Stomach (tissue), 8 donors: ENCODE measurements at regions not wholly inside any gene's neighbourhood (a gene's known extent, or its start where the extent isn't known, plus 50 kb on each side); places are given as distances from the start of the nearest gene placed in this dataset.

ENCODE experiments used
- DNase-seq, 2 donors: peaks; one replicate each; pipeline versions ENCODE4 v3.0.0 to v3.0.0-alpha.2; 2013 to 2019
- H3K27ac ChIP-seq, 5 donors: fragments of 200-600 bp in 4 of 5; sonication (generic) in 4 of 5; one replicate each; pipeline ENCODE4 v1.5.1; 2013 to 2019; ENCODE audit warnings: mild to moderate bottlenecking in 1 of 5, moderate library complexity in 1 of 5
- H3K27me3 ChIP-seq, 3 donors: fragments of 200-600 bp; sonication (generic); one replicate each; pipeline ENCODE4 v1.5.1; 2017 to 2019; ENCODE audit warnings: mixed run types in 1 of 3
- H3K36me3 ChIP-seq, 4 donors: fragments of 200-600 bp; sonication (generic); 1 replicate in 3 of 4; 2 replicates in 1 of 4; pipeline ENCODE4 v1.5.1; 2016 to 2019
- H3K4me1 ChIP-seq, 4 donors: fragments of 200-600 bp; sonication (generic); one replicate each; pipeline ENCODE4 v1.5.1; 2016 to 2019
- H3K4me3 ChIP-seq, 4 donors: fragments of 200-600 bp; sonication (generic) in 3 of 4; one replicate each; pipeline ENCODE4 v1.5.1; 2016 to 2019; ENCODE audit warnings: mild to moderate bottlenecking in 1 of 4
- H3K9me3 ChIP-seq, 4 donors: fragments of 200-600 bp; sonication (generic); one replicate each; pipeline ENCODE4 v1.5.1; 2016 to 2019
- EP300 ChIP-seq: sonication (generic); formaldehyde crosslinking; IDR thresholded peaks from one replicate; pipeline ENCODE4 v1.6.1; 2017; ENCODE audit warnings: antibody characterized with exemption
- POLR2A ChIP-seq, 4 donors: fragments of 450-650 bp; IDR thresholded peaks; one replicate each; pipeline ENCODE4 v1.6.1; 2016; ENCODE audit warnings: antibody characterized with exemption in 4 of 4, control low read depth in 2 of 4, mild to moderate bottlenecking in 1 of 4, moderate library complexity in 1 of 4
- POLR2AphosphoS5 ChIP-seq, 3 donors: sonication (generic); formaldehyde crosslinking; IDR thresholded peaks; one replicate each; pipeline ENCODE4 v1.6.1; 2016; ENCODE audit warnings: antibody characterized with exemption in 3 of 3
- WGBS, 5 donors: extraction: QIAGEN DNeasy Blood & Tissue Kit in 3 of 5; methylation state at CpG; one replicate each; pipeline versions ENCODE4 v1.1.5 to v1.1.7; 2013 to 2018; 5-methylcytosine and 5-hydroxymethylcytosine counted together
- intact Hi-C: fragments of 100-400 bp; cut with DNase I; formaldehyde crosslinking; loops from one replicate; pipeline ENCODE4 v1.15.1; 2023; ENCODE audit warnings: low total_unique reads
- TF ChIP-seq, protein P1 (sequence below), 7 experiments: fragments of 450-650 bp in 4 of 7; fragments of 200-600 bp in 3 of 7; sonication (generic) in 3 of 7; IDR thresholded peaks; one replicate each; pipeline ENCODE4 v1.5.1; 2016 to 2019; ENCODE audit warnings: antibody characterized with exemption in 7 of 7, control low read depth in 2 of 7, mild to moderate bottlenecking in 1 of 7
- donor health status: healthy with polysubstance abuse.
- donor health status: Bipolar disorder and iron deficiency.
- donor health status: healthy.

- TF ChIP-seq EP300 (no peak), POLR2A (IDR thresholded peaks at IDR 0.05) (no peak), POLR2AphosphoS5 (IDR thresholded peaks at IDR 0.05) (no peak)
- TF ChIP-seq, protein P1, sequence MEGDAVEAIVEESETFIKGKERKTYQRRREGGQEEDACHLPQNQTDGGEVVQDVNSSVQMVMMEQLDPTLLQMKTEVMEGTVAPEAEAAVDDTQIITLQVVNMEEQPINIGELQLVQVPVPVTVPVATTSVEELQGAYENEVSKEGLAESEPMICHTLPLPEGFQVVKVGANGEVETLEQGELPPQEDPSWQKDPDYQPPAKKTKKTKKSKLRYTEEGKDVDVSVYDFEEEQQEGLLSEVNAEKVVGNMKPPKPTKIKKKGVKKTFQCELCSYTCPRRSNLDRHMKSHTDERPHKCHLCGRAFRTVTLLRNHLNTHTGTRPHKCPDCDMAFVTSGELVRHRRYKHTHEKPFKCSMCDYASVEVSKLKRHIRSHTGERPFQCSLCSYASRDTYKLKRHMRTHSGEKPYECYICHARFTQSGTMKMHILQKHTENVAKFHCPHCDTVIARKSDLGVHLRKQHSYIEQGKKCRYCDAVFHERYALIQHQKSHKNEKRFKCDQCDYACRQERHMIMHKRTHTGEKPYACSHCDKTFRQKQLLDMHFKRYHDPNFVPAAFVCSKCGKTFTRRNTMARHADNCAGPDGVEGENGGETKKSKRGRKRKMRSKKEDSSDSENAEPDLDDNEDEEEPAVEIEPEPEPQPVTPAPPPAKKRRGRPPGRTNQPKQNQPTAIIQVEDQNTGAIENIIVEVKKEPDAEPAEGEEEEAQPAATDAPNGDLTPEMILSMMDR (IDR thresholded peaks at IDR 0.05) = no peak
- H3K36me3 ChIP-seq = no peaks in the 10 kb centered on the region
- no peak overlapping the region for H3K27ac ChIP-seq
- intact Hi-C loops = no loop called here
- peaks cover 0 to 22% (median 10%) of the 10 kb centered on the region in 4 donors for H3K9me3 ChIP-seq
- WGBS, 5 donors = 77 to 94% (median 88%) methylated on average over 1 of the region's 1 CpG
- H3K4me1 ChIP-seq = no peaks in the 10 kb centered on the region
- H3K4me3 ChIP-seq = no peak overlapping the region
- H3K27me3 ChIP-seq = no peaks in the 10 kb centered on the region
- DNase-seq = no peak
Observed at GRCh38 chr4:13233755-13234154, 250.4 kb downstream of the RAB28 start.

DNA sequence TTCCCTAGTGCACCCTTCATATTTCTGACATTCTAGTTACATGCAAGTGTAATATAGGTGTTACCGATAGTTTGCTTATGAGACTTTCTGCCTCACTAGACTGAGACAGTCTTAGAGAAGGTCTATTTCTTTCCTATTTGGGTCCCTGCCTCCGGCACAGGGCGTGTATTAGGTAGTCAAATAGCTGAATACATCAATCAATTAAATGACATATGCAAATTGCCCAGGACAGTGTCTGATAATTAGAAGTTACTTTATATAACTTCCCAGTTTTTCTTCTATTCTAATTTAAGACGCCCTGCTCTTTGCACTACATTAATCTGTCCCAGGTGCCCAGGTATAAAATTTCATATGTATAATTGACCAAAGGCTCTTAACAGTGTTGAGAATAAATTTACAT, 264.2 kb downstream of the RAB28 start:
- 87 to 90% (median 88%) methylated on average over 4 of the region's 4 CpGs for WGBS, 5 donors
- H3K27me3 ChIP-seq = no peaks in the 10 kb centered on the region
- H3K9me3 ChIP-seq = peaks cover 0 to 6% (median 0%) of the 10 kb centered on the region in 4 donors
- peaks cover 0 to 7% (median 0%) of the 10 kb centered on the region in 4 donors for H3K4me1 ChIP-seq
- no peak for DNase-seq
- TF ChIP-seq POLR2AphosphoS5 (IDR thresholded peaks at IDR 0.05) = no peak
- no peak for TF ChIP-seq POLR2A (IDR thresholded peaks at IDR 0.05)
- no peak for TF ChIP-seq EP300
- TF ChIP-seq, protein P1 (IDR thresholded peaks at IDR 0.05) = no peak
- intact Hi-C loops = no loop called here
- H3K36me3 ChIP-seq = no peaks in the 10 kb centered on the region
- no peak overlapping the region for H3K4me3 ChIP-seq
- H3K27ac ChIP-seq = no peak overlapping the region

DNA sequence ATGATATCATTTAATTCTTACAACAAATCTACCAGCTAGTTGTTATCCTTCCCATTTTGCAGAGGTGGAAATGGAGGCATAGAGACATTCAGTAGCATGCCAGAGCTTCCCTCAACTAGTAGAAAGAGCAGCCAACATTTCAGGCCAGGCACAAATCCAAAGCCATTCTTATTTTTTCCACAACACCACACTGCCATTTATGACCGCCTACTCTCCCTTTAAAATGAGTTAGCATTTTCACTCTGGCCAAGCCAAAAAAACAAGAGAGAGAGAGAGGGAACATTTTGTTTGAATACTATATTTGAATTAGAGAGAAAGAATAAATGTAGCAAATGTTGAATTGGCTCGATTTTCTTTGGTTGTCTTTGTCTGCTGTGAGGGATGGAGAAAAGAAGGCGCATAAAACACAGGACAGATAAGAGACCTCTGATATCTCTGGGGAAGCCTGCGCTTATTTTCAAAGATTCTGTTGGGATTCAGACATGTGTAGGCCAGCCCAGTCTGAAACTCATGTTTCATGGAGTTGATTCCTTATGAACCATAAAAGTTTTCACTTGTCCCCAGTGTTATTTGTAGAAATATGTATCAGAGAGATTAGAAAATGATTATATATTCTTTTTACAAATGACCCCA, 265.7 kb downstream of the RAB28 start:
- 42 to 61% (median 60%) methylated on average over 4 of the region's 4 CpGs for WGBS, 5 donors
- intact Hi-C loops = no loop called here
- peaks cover 0 to 7% (median 0%) of the 10 kb centered on the region in 4 donors for H3K4me1 ChIP-seq
- H3K4me3 ChIP-seq = no peak overlapping the region
- no peak overlapping the region for H3K27ac ChIP-seq
- H3K9me3 ChIP-seq = peaks cover 0 to 6% (median 0%) of the 10 kb centered on the region in 4 donors
- TF ChIP-seq, protein P1 (IDR thresholded peaks at IDR 0.05) = no peak
- TF ChIP-seq EP300 (no peak), POLR2AphosphoS5 (IDR thresholded peaks at IDR 0.05) (no peak), POLR2A (IDR thresholded peaks at IDR 0.05) (no peak)
- H3K27me3 ChIP-seq = no peaks in the 10 kb centered on the region
- peak in 1 of 2 donors; percentile 58 for DNase-seq
- H3K36me3 ChIP-seq = no peaks in the 10 kb centered on the region

DNA sequence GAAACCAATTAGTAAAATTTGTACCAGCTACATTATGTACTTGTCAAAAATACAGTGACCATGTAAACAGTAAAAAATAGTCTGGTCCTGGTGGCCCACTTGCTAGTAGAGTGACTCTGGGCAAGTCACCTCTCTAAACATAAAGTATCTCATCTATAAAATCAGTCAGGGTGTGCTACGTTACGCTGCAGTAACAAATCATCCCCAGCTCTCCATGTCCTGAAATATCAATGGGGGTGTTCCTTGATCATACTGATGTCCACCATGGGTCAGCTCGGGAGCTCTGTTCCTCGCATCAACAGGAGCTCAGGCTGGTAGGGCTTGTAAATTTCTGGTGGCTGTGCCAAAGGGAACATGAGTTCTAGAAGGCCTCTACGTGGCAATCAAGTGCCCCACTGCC, 268.6 kb downstream of the RAB28 start:
- 79 to 94% (median 91%) methylated on average over 2 to 5 of the region's 5 CpGs for WGBS, 5 donors

More for the DNA sequence above, 268.6 kb downstream of the RAB28 start:
- intact Hi-C loops = no loop called here
- Histone ChIP-seq H3K36me3 (no peaks in the 10 kb centered on the region), H3K9me3 (peaks cover 0 to 6% (median 0%) of the 10 kb centered on the region in 4 donors), H3K4me1 (peaks cover 0 to 7% (median 0%) of the 10 kb centered on the region in 4 donors), H3K27me3 (no peaks in the 10 kb centered on the region), H3K4me3 (no peak overlapping the region), H3K27ac (no peak overlapping the region)
- TF ChIP-seq POLR2AphosphoS5 (IDR thresholded peaks at IDR 0.05) (no peak), EP300 (no peak), POLR2A (IDR thresholded peaks at IDR 0.05) (no peak)
- TF ChIP-seq, protein P1 (IDR thresholded peaks at IDR 0.05) = no peak
- no peak for DNase-seq
